ENCODE measurements at regions not wholly inside any gene's neighbourhood (a gene's known extent, or its start where the extent isn't known, plus 50 kb on each side); places are given as distances from the start of the nearest gene placed in this dataset.

DNA sequence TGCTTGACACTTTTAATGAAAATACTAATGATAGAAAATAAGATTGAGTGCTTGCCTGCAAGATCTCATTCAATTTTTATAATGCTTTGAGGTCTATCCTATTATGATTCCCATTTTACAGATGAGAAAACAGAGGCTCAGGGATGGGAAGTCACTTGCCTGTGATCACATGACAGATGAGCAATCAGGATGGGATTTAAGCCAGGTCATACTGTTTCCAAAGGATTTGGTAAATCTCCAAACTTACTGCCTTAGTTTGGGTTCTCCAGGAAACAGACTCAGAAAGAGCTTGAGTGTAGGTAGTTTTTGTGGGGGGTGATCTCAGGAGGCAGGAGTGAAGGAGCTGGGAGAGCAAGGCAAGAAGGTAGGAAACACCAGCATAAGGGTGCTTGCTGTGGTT is 456.3 kb downstream of the MAFB start:
- no peak overlapping the region for H3K4me3 ChIP-seq
- H3K9me3 ChIP-seq: no peaks in the 10 kb centered on the region
- H3K27me3 ChIP-seq: peaks cover 0 to 4% (median 0%) of the 10 kb centered on the region in 3 donors
- TF ChIP-seq, protein P1, sequence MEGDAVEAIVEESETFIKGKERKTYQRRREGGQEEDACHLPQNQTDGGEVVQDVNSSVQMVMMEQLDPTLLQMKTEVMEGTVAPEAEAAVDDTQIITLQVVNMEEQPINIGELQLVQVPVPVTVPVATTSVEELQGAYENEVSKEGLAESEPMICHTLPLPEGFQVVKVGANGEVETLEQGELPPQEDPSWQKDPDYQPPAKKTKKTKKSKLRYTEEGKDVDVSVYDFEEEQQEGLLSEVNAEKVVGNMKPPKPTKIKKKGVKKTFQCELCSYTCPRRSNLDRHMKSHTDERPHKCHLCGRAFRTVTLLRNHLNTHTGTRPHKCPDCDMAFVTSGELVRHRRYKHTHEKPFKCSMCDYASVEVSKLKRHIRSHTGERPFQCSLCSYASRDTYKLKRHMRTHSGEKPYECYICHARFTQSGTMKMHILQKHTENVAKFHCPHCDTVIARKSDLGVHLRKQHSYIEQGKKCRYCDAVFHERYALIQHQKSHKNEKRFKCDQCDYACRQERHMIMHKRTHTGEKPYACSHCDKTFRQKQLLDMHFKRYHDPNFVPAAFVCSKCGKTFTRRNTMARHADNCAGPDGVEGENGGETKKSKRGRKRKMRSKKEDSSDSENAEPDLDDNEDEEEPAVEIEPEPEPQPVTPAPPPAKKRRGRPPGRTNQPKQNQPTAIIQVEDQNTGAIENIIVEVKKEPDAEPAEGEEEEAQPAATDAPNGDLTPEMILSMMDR (IDR thresholded peaks at IDR 0.05): no peak
- TF ChIP-seq EP300 (IDR thresholded peaks at IDR 0.05) (no peak), POLR2A (IDR thresholded peaks at IDR 0.05) (no peak), POLR2AphosphoS5 (IDR thresholded peaks at IDR 0.05) (no peak)
- no peaks in the 10 kb centered on the region for H3K4me1 ChIP-seq
- intact Hi-C loops (cut with DNase I): no loop called here
- no peak overlapping the region for H3K27ac ChIP-seq
- no peak for DNase-seq
- no peaks in the 10 kb centered on the region for H3K36me3 ChIP-seq

DNA sequence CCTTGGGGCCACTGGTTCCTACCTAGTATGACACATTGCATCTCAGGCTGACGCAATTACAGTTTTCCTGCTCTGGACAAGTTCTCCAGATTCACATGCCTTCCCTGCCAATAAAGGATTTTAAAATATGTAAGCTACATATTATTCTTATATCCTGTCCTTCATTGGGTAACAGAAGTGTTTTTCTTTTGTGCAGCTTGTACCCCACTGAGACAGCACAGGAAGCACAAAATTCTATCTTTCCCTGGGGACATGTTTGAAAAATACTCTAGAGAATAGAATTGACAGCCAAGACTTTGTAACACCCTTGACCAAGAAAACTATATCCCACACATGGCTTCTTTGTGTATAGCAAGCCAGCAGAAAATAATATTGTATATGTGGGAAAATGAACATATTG is 456.8 kb downstream of the MAFB start:
- Histone ChIP-seq H3K27me3 (peaks cover 0 to 4% (median 0%) of the 10 kb centered on the region in 3 donors), H3K4me1 (no peaks in the 10 kb centered on the region), H3K36me3 (no peaks in the 10 kb centered on the region), H3K27ac (no peak overlapping the region), H3K4me3 (no peak overlapping the region), H3K9me3 (no peaks in the 10 kb centered on the region)
- intact Hi-C loops (cut with DNase I): no loop called here
- TF ChIP-seq POLR2A (IDR thresholded peaks at IDR 0.05) (no peak), EP300 (IDR thresholded peaks at IDR 0.05) (no peak), POLR2AphosphoS5 (IDR thresholded peaks at IDR 0.05) (no peak)
- TF ChIP-seq, protein P1 (IDR thresholded peaks at IDR 0.05): no peak
- 90 to 91% methylated on average over 1 of the region's 1 CpG for WGBS, 2 donors
- DNase-seq: no peak

DNA sequence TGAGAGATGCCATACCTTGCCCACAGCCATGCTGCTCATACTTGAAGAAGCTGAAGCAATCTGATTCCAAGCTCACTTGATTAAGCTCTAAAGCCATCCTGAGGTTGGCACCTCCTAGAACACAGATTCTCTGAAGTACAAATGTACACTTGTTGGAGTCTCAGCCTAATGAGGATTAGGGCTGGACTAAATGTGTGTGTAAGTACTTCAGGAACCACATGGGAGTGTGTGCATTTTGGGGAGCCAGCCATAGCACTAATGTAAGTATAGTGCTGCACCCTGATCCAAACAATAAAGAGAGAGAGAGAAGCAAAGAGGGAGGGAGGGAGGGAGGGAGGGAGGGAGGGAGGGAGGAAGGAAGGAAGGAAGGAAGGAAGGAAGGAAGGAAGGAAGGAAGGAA is 458.6 kb downstream of the MAFB start:
- Histone ChIP-seq H3K4me1 (no peaks in the 10 kb centered on the region), H3K27me3 (no peaks in the 10 kb centered on the region), H3K27ac (no peak overlapping the region), H3K9me3 (no peaks in the 10 kb centered on the region), H3K36me3 (no peaks in the 10 kb centered on the region), H3K4me3 (no peak overlapping the region)
- TF ChIP-seq POLR2A (IDR thresholded peaks at IDR 0.05): no peak
- TF ChIP-seq EP300 (IDR thresholded peaks at IDR 0.05): no peak
- no peak for TF ChIP-seq POLR2AphosphoS5 (IDR thresholded peaks at IDR 0.05)
- TF ChIP-seq, protein P1 (IDR thresholded peaks at IDR 0.05): no peak
- no peak for DNase-seq
- intact Hi-C loops (cut with DNase I): no loop called here

DNA sequence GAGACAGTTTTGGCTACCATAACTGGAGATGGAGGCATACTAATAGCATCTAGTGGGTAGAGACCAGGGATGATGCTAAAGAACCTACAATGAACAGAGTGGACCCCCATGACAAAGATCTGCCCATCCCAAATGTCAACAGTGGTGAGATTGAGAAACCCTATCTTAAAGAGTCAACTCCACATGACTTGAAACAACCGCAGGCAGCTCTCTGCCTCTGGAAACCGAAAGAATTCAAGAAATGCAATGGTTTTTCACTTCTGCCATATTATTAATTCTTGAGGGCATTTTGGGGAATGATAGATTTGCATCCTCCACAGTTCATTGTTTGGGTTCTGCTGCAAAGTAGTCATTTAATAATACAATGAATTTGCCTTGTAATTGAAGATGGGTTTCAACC is 463.4 kb downstream of the MAFB start:
- no peak overlapping the region for H3K4me3 ChIP-seq
- H3K27ac ChIP-seq: no peak overlapping the region
- DNase-seq: no peak
- WGBS, 2 donors: 80 to 86% methylated on average over 2 of the region's 2 CpGs
- H3K9me3 ChIP-seq: no peaks in the 10 kb centered on the region
- TF ChIP-seq, protein P1 (IDR thresholded peaks at IDR 0.05): no peak
- TF ChIP-seq POLR2AphosphoS5 (IDR thresholded peaks at IDR 0.05): no peak
- no peak for TF ChIP-seq POLR2A (IDR thresholded peaks at IDR 0.05)
- no peak for TF ChIP-seq EP300 (IDR thresholded peaks at IDR 0.05)
- H3K27me3 ChIP-seq: no peaks in the 10 kb centered on the region
- H3K36me3 ChIP-seq: no peaks in the 10 kb centered on the region
- intact Hi-C loops (cut with DNase I): no loop called here
- no peaks in the 10 kb centered on the region for H3K4me1 ChIP-seq

GRCh38 chr20:40223810-40224209 is 465.2 kb downstream of the MAFB start:
- no peak for DNase-seq
- no peaks in the 10 kb centered on the region for H3K9me3 ChIP-seq
- WGBS, 2 donors: 73 to 89% methylated on average over 3 of the region's 3 CpGs
- intact Hi-C loops (cut with DNase I): no loop called here
- TF ChIP-seq POLR2A (IDR thresholded peaks at IDR 0.05) (no peak), POLR2AphosphoS5 (IDR thresholded peaks at IDR 0.05) (no peak), EP300 (IDR thresholded peaks at IDR 0.05) (no peak)
- TF ChIP-seq, protein P1 (IDR thresholded peaks at IDR 0.05): no peak
- no peaks in the 10 kb centered on the region for H3K27me3 ChIP-seq
- no peaks in the 10 kb centered on the region for H3K4me1 ChIP-seq
- no peak overlapping the region for H3K4me3 ChIP-seq
- no peaks in the 10 kb centered on the region for H3K36me3 ChIP-seq
- H3K27ac ChIP-seq: no peak overlapping the region

Measured in sigmoid colon (tissue), 6 donors.